ENCODE measurements at regions not wholly inside any gene's neighbourhood (a gene's known extent, or its start where the extent isn't known, plus 50 kb on each side); places are given as distances from the start of the nearest gene placed in this dataset.

GRCh38 chr4:72924814-72925213 is 144.7 kb downstream of the COX18 start:
- Histone ChIP-seq H3K27me3 (replicated peaks; ENCODE audit: insufficient read depth, low read depth, low read length, poor library complexity) (no peaks in the 10 kb centered on the region), H3K27ac (ENCODE audit: low read depth, low read length, poor library complexity, severe bottlenecking) (no peak overlapping the region), H3K9me3 (ENCODE audit: low read depth, low read length, poor library complexity, severe bottlenecking) (no peaks in the 10 kb centered on the region), H3K4me1 (ENCODE audit: insufficient read depth, low read length, poor library complexity, severe bottlenecking) (no peaks in the 10 kb centered on the region), H3K36me3 (ENCODE audit: insufficient read depth, low read length, poor library complexity, severe bottlenecking) (no peaks in the 10 kb centered on the region), H3K4me3 (ENCODE audit: low read depth, low read length, poor library complexity, severe bottlenecking) (no peak overlapping the region)
- intact Hi-C loops (cut with micrococcal nuclease; ENCODE audit: unreplicated experiment), result no loop called here
- BruUV-seq (replicated peaks), result no TSS peak
- DNase-seq (ENCODE audit: low spot score), result no peak
- TF ChIP-seq CTCF (conservative IDR thresholded peaks at IDR 0.05; ENCODE audit: low read depth, low read length) (no peak), EZH2 (IDR thresholded peaks at IDR 0.05; ENCODE audit: borderline replicate concordance, low read depth, low read length, poor library complexity, severe bottlenecking) (no peak)
- ChIA-PET CTCF (no interaction called here), POLR2A (ENCODE audit: low non-redundant PET) (no interaction called here)

GRCh38 chr4:72919937-72920336 is 149.6 kb downstream of the COX18 start:
- no TSS peak for BruUV-seq (replicated peaks)
- Histone ChIP-seq H3K27ac (ENCODE audit: low read depth, low read length, poor library complexity, severe bottlenecking) (no peak overlapping the region), H3K4me1 (ENCODE audit: insufficient read depth, low read length, poor library complexity, severe bottlenecking) (no peaks in the 10 kb centered on the region), H3K27me3 (replicated peaks; ENCODE audit: insufficient read depth, low read depth, low read length, poor library complexity) (no peaks in the 10 kb centered on the region), H3K4me3 (ENCODE audit: low read depth, low read length, poor library complexity, severe bottlenecking) (no peak overlapping the region), H3K9me3 (ENCODE audit: low read depth, low read length, poor library complexity, severe bottlenecking) (no peaks in the 10 kb centered on the region), H3K36me3 (ENCODE audit: insufficient read depth, low read length, poor library complexity, severe bottlenecking) (no peaks in the 10 kb centered on the region)
- CTCF ChIA-PET, result no interaction called here
- no peak for TF ChIP-seq CTCF (conservative IDR thresholded peaks at IDR 0.05; ENCODE audit: low read depth, low read length)
- TF ChIP-seq EZH2 (IDR thresholded peaks at IDR 0.05; ENCODE audit: borderline replicate concordance, low read depth, low read length, poor library complexity, severe bottlenecking), result no peak
- intact Hi-C loops (cut with micrococcal nuclease; ENCODE audit: unreplicated experiment), result no loop called here
- DNase-seq (ENCODE audit: low spot score), result no peak
- POLR2A ChIA-PET (ENCODE audit: low non-redundant PET), result no interaction called here

- Histone ChIP-seq H3K4me1 (ENCODE audit: insufficient read depth, low read length, poor library complexity, severe bottlenecking) (no peaks in the 10 kb centered on the region), H3K27ac (ENCODE audit: low read depth, low read length, poor library complexity, severe bottlenecking) (no peak overlapping the region), H3K27me3 (replicated peaks; ENCODE audit: insufficient read depth, low read depth, low read length, poor library complexity) (no peaks in the 10 kb centered on the region), H3K4me3 (ENCODE audit: low read depth, low read length, poor library complexity, severe bottlenecking) (no peak overlapping the region), H3K9me3 (ENCODE audit: low read depth, low read length, poor library complexity, severe bottlenecking) (no peaks in the 10 kb centered on the region), H3K36me3 (ENCODE audit: insufficient read depth, low read length, poor library complexity, severe bottlenecking) (no peaks in the 10 kb centered on the region)
- POLR2A ChIA-PET (ENCODE audit: low non-redundant PET), result no interaction called here
- CTCF ChIA-PET, result no interaction called here
- DNase-seq (ENCODE audit: low spot score), result no peak
- BruUV-seq (replicated peaks), result no TSS peak
- intact Hi-C loops (cut with micrococcal nuclease; ENCODE audit: unreplicated experiment), result no loop called here
- TF ChIP-seq EZH2 (IDR thresholded peaks at IDR 0.05; ENCODE audit: borderline replicate concordance, low read depth, low read length, poor library complexity, severe bottlenecking) (no peak), CTCF (conservative IDR thresholded peaks at IDR 0.05; ENCODE audit: low read depth, low read length) (no peak)
Observed at GRCh38 chr4:72919464-72919863, 150.1 kb downstream of the COX18 start.
